Muscle layer of colon (tissue), 2 donors: ENCODE measurements at regions not wholly inside any gene's neighbourhood (a gene's known extent, or its start where the extent isn't known, plus 50 kb on each side); places are given as distances from the start of the nearest gene placed in this dataset.

Experiments
- H3K27ac ChIP-seq: one replicate; pipeline ENCODE4 v1.7.0; 2013; ENCODE audit warnings: low read depth, mild to moderate bottlenecking, low read length, moderate library complexity
- H3K27me3 ChIP-seq, 2 donors: one replicate each; pipeline ENCODE4 v1.7.0; 2013; ENCODE audit warnings: low read length in 2 of 2, mild to moderate bottlenecking in 2 of 2; ENCODE audit not compliant: insufficient read depth in 2 of 2, control insufficient read depth in 1 of 2
- H3K36me3 ChIP-seq: one replicate; pipeline ENCODE4 v1.7.0; 2013; ENCODE audit warnings: mild to moderate bottlenecking, low read length; ENCODE audit not compliant: insufficient read depth
- H3K4me1 ChIP-seq: one replicate; pipeline ENCODE4 v1.7.0; 2013; ENCODE audit warnings: mild to moderate bottlenecking, low read length; ENCODE audit not compliant: insufficient read depth
- H3K4me3 ChIP-seq, 2 donors: one replicate each; pipeline ENCODE4 v1.7.0; 2013; ENCODE audit warnings: low read length in 2 of 2, low read depth in 1 of 2, mild to moderate bottlenecking in 1 of 2, moderate library complexity in 1 of 2
- H3K9ac ChIP-seq: one replicate; pipeline ENCODE4 v1.7.0; 2013; ENCODE audit warnings: low read length
- H3K9me3 ChIP-seq: one replicate; pipeline ENCODE4 v1.7.0; 2013; ENCODE audit warnings: mild to moderate bottlenecking, low read length
- donor health status: abdominal sarcoma.
- donor health status: Adenocarcinoma of cecum.

DNA sequence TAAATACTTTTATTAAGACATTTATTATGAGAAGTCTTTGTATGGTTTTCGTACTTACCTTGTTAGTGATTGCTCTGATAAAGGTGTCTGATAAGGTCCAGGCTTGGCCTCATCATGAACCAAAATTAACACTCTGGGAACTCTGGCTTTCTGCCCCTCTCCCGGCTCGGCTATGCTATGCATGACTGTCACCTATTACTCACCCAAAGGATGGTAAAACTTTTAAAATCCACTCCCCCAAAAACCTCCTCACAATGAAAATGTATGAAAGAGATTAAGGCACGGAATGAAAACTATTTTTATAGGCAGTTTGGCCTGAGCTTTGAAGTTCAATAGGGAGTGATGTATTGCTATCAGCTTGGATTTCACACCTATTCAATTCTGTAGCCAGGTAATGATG lies 217.3 kb upstream of the TBX3 start:
- H3K4me3 ChIP-seq = no peak overlapping the region
- H3K36me3 ChIP-seq = no peaks in the 10 kb centered on the region
- H3K27me3 ChIP-seq = no peaks in the 10 kb centered on the region
- no peaks in the 10 kb centered on the region for H3K9me3 ChIP-seq
- no peak overlapping the region for H3K9ac ChIP-seq
- no peak overlapping the region for H3K27ac ChIP-seq
- H3K4me1 ChIP-seq = no peaks in the 10 kb centered on the region

DNA sequence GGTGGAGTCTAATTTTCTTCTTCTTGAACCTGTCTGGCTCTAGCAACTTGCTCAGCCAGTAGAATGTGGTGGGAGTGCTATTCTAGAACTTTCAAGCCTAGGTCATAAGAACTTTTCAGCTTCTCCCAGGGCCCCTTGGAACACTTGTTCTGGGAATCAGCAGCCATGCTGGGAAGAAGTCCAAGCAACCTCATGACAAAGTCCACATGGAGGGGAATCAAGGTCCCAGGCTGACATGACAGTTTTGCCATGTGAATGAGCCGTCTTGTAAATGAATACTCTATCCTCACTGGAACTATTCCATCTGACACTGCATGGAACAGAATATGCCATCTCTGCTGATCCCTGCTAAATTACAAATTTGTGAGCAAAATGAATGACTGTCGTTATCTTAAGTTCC lies 214.2 kb upstream of the TBX3 start:
- Histone ChIP-seq H3K4me1 (no peaks in the 10 kb centered on the region), H3K4me3 (no peak overlapping the region), H3K36me3 (no peaks in the 10 kb centered on the region), H3K27me3 (no peaks in the 10 kb centered on the region), H3K9ac (no peak overlapping the region), H3K9me3 (no peaks in the 10 kb centered on the region), H3K27ac (no peak overlapping the region)

DNA sequence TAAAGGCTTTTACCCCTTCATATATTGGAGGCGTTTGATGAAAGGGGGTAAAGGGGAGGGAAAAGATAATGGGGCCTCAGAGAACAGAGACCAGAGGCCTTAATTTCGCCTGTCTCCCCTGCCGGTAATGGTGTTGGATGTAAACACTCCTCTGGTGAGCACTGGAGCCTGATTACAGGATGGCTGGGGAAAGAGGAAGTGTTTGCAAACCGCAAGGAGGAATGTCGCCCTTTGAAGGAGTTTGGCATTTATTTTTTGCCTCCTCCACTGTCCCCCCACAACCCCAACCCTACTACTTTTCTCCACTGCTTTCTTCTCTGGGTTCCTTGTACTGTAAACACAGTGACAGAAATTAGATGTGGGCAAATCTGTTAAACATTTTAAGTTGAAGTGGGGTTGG lies 211.9 kb upstream of the TBX3 start:
- Histone ChIP-seq H3K27me3 (no peaks in the 10 kb centered on the region), H3K4me1 (no peaks in the 10 kb centered on the region), H3K9ac (no peak overlapping the region), H3K9me3 (no peaks in the 10 kb centered on the region), H3K4me3 (no peak overlapping the region), H3K27ac (no peak overlapping the region), H3K36me3 (no peaks in the 10 kb centered on the region)

DNA sequence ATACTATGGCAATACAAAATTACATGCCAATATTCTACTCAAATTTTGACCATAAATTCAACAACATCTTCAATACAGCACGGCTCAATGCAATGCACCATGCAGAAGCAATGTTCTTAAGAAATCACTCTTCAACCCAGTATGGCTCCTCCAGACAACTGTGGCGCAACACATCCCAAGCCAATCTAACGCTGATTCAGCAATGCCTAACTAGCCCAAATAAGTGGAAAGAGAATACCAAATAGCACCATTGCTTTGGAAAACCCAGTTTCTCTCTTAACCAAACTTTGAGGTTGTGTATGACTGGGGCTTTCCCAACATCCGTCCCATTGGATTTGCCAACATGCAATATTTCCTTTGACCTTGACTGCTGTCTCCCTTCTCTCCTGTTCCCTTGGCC lies 211.1 kb upstream of the TBX3 start:
- no peaks in the 10 kb centered on the region for H3K9me3 ChIP-seq
- no peak overlapping the region for H3K9ac ChIP-seq
- no peaks in the 10 kb centered on the region for H3K36me3 ChIP-seq
- H3K4me3 ChIP-seq = no peak overlapping the region
- H3K27me3 ChIP-seq = no peaks in the 10 kb centered on the region
- no peak overlapping the region for H3K27ac ChIP-seq
- H3K4me1 ChIP-seq = no peaks in the 10 kb centered on the region

DNA sequence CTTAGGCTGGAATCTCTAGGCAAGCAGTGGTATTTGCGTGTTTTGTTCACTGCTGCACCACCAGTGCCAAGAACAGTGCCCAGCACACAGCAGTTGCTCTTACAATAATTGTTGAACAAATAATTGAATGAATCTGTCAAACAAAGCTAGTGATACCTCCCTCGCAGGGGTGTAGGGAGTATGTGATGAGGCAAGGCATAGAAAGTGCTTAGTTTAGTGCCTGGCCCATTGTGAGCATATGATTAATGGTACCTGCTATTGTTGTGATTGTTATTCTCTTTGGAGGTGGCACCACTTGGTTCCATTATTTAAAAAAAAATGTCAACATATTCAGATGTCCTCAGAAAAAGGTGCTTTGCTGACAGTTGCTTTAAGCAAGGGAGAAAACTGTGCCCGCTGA lies 210.1 kb upstream of the TBX3 start:
- no peaks in the 10 kb centered on the region for H3K27me3 ChIP-seq
- no peaks in the 10 kb centered on the region for H3K36me3 ChIP-seq
- H3K9me3 ChIP-seq = no peaks in the 10 kb centered on the region
- no peak overlapping the region for H3K4me3 ChIP-seq
- no peak overlapping the region for H3K27ac ChIP-seq
- no peak overlapping the region for H3K9ac ChIP-seq
- H3K4me1 ChIP-seq = no peaks in the 10 kb centered on the region

DNA sequence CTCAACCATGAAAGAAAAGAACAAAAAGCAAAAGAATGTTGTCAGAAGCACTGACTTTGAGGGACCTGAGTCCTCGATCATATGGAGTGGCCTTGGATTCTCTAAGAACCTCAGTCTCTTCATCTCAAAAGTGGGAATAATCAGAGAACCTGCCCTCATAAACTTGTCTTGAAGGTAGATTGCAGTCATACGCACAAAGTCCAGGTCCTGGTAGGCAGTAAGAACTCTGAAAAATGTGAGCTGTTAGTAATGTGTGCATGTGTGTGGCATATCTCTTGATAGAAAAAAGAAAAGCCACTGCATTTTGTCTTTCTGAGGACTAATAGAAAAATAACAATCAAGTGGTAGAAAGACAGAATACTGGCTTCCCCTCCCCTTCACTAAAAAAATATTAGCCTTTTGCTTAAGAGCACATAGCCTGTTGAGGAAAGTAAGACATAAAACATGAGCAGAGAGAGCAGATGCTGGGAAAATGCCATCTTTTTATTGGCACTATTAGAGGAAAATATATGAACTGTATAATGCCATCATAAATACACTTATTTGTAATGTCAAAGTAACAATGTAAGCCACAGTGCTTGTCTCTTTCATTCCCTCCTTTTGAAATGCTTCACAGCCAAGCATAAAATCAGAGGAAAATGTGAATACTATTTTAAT lies 205.1 kb upstream of the TBX3 start:
- H3K4me1 ChIP-seq = no peaks in the 10 kb centered on the region
- H3K27me3 ChIP-seq = no peaks in the 10 kb centered on the region
- H3K27ac ChIP-seq = no peak overlapping the region
- H3K36me3 ChIP-seq = no peaks in the 10 kb centered on the region
- H3K4me3 ChIP-seq = no peak overlapping the region
- H3K9me3 ChIP-seq = no peaks in the 10 kb centered on the region
- H3K9ac ChIP-seq = no peak overlapping the region

DNA sequence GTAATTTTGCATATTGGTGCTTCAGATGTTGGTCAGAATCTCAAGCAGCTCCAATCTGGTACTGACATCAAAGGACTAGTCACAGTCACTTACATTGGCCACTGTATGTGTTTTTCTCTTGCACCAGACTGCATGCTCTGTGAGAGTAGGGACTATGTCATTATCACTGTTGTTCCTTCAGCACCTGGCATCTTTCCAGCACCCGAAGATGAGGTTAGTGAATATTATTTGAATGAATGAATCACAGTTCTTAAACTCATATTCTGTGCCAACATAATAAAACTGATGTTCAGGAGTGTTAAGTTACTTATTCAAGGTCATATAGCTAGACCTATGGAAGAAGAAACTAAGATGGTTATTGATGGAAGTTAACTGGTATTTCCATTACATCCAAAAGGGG lies 204.5 kb upstream of the TBX3 start:
- Histone ChIP-seq H3K27me3 (no peaks in the 10 kb centered on the region), H3K4me1 (no peaks in the 10 kb centered on the region), H3K9me3 (no peaks in the 10 kb centered on the region), H3K36me3 (no peaks in the 10 kb centered on the region), H3K4me3 (no peak overlapping the region), H3K9ac (no peak overlapping the region), H3K27ac (no peak overlapping the region)

DNA sequence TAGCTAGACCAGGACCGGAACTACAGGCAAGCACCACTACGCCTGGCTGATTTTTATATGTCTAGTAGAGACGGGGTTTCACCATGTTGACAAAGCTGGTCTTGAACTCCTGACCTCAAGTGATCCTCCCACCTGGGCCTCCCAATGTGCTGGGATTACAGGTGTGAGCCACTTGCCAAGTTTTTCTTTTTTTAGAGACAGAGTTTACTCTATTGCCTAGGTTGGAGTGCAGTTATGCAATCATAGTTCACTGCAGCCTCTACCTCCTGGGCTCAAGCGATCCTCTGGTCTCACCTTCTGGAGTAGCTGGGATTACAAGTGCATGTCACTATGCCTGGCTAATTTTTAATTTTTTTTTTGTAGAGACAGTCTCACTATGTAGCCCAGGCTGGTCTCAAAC lies 201.5 kb upstream of the TBX3 start:
- Histone ChIP-seq H3K9ac (no peak overlapping the region), H3K36me3 (no peaks in the 10 kb centered on the region), H3K27me3 (no peaks in the 10 kb centered on the region), H3K27ac (no peak overlapping the region), H3K4me3 (no peak overlapping the region), H3K9me3 (no peaks in the 10 kb centered on the region), H3K4me1 (no peaks in the 10 kb centered on the region)

DNA sequence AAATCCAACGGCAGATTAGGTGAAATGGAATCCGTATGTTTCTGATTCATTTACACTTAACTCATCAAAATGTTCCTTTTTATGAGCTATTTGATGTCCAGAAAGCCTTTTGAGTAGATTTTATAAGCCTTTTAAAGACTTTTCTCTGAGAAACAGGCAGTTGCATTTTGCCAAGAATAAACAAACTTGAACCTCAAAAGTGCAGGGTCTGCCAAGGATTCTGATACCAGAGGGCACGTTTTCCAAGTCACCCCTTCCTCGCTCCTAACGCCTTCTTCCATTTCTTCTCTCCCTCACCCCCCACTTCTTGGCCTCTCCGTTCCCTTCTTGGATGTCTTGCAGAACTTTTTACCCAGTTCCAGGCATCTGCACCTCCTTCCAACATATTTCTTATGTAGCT lies 200.6 kb upstream of the TBX3 start:
- Histone ChIP-seq H3K9me3 (no peaks in the 10 kb centered on the region), H3K4me3 (no peak overlapping the region), H3K36me3 (no peaks in the 10 kb centered on the region), H3K4me1 (no peaks in the 10 kb centered on the region), H3K9ac (no peak overlapping the region), H3K27ac (no peak overlapping the region), H3K27me3 (no peaks in the 10 kb centered on the region)

DNA sequence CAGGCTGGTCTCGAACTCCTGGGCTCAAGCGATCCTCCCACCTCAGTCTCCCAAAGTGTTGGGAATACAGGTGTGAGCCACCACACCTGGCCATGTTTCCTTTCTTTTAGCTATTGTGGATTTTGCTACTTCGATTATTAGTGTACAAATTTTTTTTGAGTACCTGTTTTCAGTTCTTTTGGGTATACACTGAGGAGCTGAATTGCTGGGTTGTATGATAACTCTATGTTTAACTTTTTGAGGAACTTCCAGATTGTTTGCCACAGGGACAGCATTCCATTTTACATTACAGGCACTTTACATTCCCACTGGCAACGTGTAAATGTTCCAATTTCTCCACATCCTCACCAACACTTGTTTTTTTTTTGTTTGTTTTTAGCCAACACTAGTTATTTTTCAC lies 198.1 kb upstream of the TBX3 start:
- Histone ChIP-seq H3K36me3 (no peaks in the 10 kb centered on the region), H3K9me3 (no peaks in the 10 kb centered on the region), H3K9ac (no peak overlapping the region), H3K4me1 (no peaks in the 10 kb centered on the region), H3K27ac (no peak overlapping the region), H3K4me3 (no peak overlapping the region), H3K27me3 (no peaks in the 10 kb centered on the region)

DNA sequence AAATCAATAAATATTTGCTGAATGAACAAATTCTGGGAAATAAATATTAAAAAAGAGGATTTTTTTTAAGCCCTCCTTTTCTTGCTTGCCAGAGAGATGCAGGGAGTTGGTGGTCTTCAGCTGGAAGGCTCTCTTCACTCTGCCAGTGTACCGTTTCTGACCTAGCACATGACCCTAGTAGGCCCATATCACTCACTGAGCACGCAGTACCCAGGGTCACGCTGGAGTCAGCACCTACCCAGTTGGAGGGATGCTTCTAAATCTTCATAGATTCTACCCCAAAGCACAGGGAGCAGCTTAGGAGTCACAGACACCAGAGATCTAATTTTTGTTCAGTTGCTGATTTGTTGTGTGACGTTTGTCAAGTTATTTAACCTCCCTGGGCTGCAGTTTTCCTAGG lies 195.4 kb upstream of the TBX3 start:
- Histone ChIP-seq H3K36me3 (no peaks in the 10 kb centered on the region), H3K9ac (no peak overlapping the region), H3K27me3 (no peaks in the 10 kb centered on the region), H3K4me1 (no peaks in the 10 kb centered on the region), H3K9me3 (no peaks in the 10 kb centered on the region), H3K4me3 (no peak overlapping the region), H3K27ac (no peak overlapping the region)

DNA sequence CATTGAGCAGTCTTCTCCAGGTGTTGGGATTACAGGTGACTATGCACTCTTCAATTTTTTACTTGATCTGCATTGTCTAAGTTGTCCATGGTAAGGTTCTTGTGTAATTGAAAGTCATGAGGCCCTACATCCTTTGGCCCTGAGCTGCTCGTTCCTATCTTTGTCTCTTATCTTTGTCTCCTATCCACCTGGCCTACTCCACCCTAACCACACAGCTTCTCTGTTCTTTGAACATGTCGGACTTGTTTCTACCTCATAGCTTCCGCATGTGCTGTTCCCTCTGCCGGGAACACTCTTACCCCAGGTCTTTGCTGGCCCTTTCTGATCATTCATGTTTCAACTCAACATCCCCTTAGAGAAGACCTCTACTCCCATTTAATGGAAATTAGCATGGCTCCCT lies 194.8 kb upstream of the TBX3 start:
- H3K4me1 ChIP-seq = no peaks in the 10 kb centered on the region
- no peak overlapping the region for H3K27ac ChIP-seq
- H3K36me3 ChIP-seq = no peaks in the 10 kb centered on the region
- no peaks in the 10 kb centered on the region for H3K27me3 ChIP-seq
- no peak overlapping the region for H3K4me3 ChIP-seq
- H3K9me3 ChIP-seq = no peaks in the 10 kb centered on the region
- no peak overlapping the region for H3K9ac ChIP-seq
